IMR-90 (cell line): ENCODE measurements at regions not wholly inside any gene's neighbourhood (a gene's known extent, or its start where the extent isn't known, plus 50 kb on each side); places are given as distances from the start of the nearest gene placed in this dataset.

Experiments
- ATAC-seq: fragments of 200-7000 bp; cut with Tn5 transposase; 2 replicates; pipeline ENCODE4 v1.9.1; 2020; ENCODE audit warnings: low read depth, mild to moderate bottlenecking, moderate library complexity
- BruUV-seq: library from RNA; stranded (reverse); fragments of 400-500 nt; replicated peaks from 2 replicates; lab custom pipeline; 2021; lab: Mats Ljungman, UMichigan
- CTCF ChIA-PET: fragments of 300-600 bp; formaldehyde crosslinking; extraction: SDS; loops from one replicate; lab custom pipeline; 2021; ENCODE audit warnings: antibody characterized with exemption; lab: Yijun Ruan, JAX
- POLR2A ChIA-PET: fragments of 300-600 bp; sonication (Branson Sonifier 250); formaldehyde crosslinking; loops from one replicate; lab custom pipeline; 2022; ENCODE audit warnings: antibody characterized with exemption; ENCODE audit not compliant: unreplicated experiment; lab: Charles Lee
- DNase-seq: peaks from one replicate; pipeline ENCODE4 v3.0.0; 2013
- H2AFZ ChIP-seq: replicated peaks from 2 replicates; pipeline ENCODE3; 2013; ENCODE audit warnings: low read length, mild to moderate bottlenecking; ENCODE audit not compliant: poor library complexity
- H2AK5ac ChIP-seq: 2 replicates; pipeline ENCODE4 v1.6.1; 2013; ENCODE audit warnings: low read depth, low read length, inconsistent platforms
- H2AK9ac ChIP-seq: replicated peaks from 2 replicates; pipeline ENCODE3; 2013; ENCODE audit warnings: mild to moderate bottlenecking, low read depth, low read length, moderate library complexity; ENCODE audit not compliant: poor library complexity
- H2BK120ac ChIP-seq: 2 replicates; pipeline ENCODE4 v1.6.1; 2013; ENCODE audit warnings: low read depth, low read length, inconsistent platforms
- H2BK15ac ChIP-seq: 3 replicates; pipeline ENCODE4 v1.6.1; 2013; ENCODE audit warnings: low read depth, low read length, inconsistent platforms
- H2BK20ac ChIP-seq: 2 replicates; pipeline ENCODE4 v1.6.1; 2013; ENCODE audit warnings: low read depth, mild to moderate bottlenecking, inconsistent platforms, low read length, moderate library complexity
- H2BK5ac ChIP-seq: 2 replicates; pipeline ENCODE4 v1.6.1; 2013; ENCODE audit warnings: mild to moderate bottlenecking, low read depth, low read length, inconsistent platforms; ENCODE audit not compliant: poor library complexity, severe bottlenecking
- H3K14ac ChIP-seq: replicated peaks from 2 replicates; pipeline ENCODE4 v1.6.1; 2013; ENCODE audit warnings: low read depth, low read length, inconsistent platforms
- H3K18ac ChIP-seq: 2 replicates; pipeline ENCODE4 v1.6.1; 2013; ENCODE audit warnings: low read depth, low read length, control low read depth
- H3K23ac ChIP-seq: 2 replicates; pipeline ENCODE4 v1.6.1; 2013; ENCODE audit warnings: low read depth, low read length, inconsistent platforms
- H3K27ac ChIP-seq: 2 replicates; pipeline ENCODE4 v1.5.1; 2013; ENCODE audit warnings: mild to moderate bottlenecking, control low read depth, low read length; ENCODE audit not compliant: insufficient read depth
- H3K27me3 ChIP-seq: 2 replicates; pipeline ENCODE4 v1.6.1; 2013; ENCODE audit warnings: low read length; ENCODE audit not compliant: control insufficient read depth, insufficient read depth
- H3K36me3 ChIP-seq: 2 replicates; pipeline ENCODE4 v1.6.1; 2013; ENCODE audit warnings: low read length, mixed read lengths; ENCODE audit not compliant: control insufficient read depth, insufficient read depth
- H3K4ac ChIP-seq: 2 replicates; pipeline ENCODE4 v1.6.1; 2013; ENCODE audit warnings: low read depth, low read length, inconsistent platforms
- H3K4me1 ChIP-seq: 2 replicates; pipeline ENCODE4 v1.6.1; 2013; ENCODE audit warnings: low read length, mixed read lengths; ENCODE audit not compliant: control insufficient read depth, insufficient read depth
- H3K4me2 ChIP-seq: 2 replicates; pipeline ENCODE4 v1.6.1; 2013; ENCODE audit warnings: low read depth, mild to moderate bottlenecking, control low read depth, low read length, moderate library complexity
- H3K4me3 ChIP-seq: 2 replicates; pipeline ENCODE4 v1.5.1; 2013; ENCODE audit warnings: low read depth, mild to moderate bottlenecking, control low read depth, low read length, moderate library complexity; ENCODE audit not compliant: insufficient read depth
- H3K56ac ChIP-seq: 2 replicates; pipeline ENCODE4 v1.6.1; 2013; ENCODE audit warnings: low read length, inconsistent platforms; ENCODE audit not compliant: insufficient read depth; ENCODE audit errors: extremely low read depth
- H3K79me1 ChIP-seq, 2 experiments: 2 replicates each; pipeline ENCODE4 v1.6.1; 2013; ENCODE audit warnings: low read length in 2 of 2, inconsistent platforms in 1 of 2, low read depth in 1 of 2
- H3K9ac ChIP-seq: 2 replicates; pipeline ENCODE4 v1.6.1; 2013; ENCODE audit warnings: low read depth, low read length, control low read depth
- H3K9me1 ChIP-seq: 2 replicates; pipeline ENCODE4 v1.6.1; 2013; ENCODE audit warnings: low read length, inconsistent platforms; ENCODE audit not compliant: insufficient read depth
- H3K9me3 ChIP-seq: 2 replicates; pipeline ENCODE4 v1.6.1; 2013; ENCODE audit warnings: low read length; ENCODE audit not compliant: control insufficient read depth, insufficient read depth
- H4K20me1 ChIP-seq: 2 replicates; pipeline ENCODE4 v1.6.1; 2013; ENCODE audit warnings: low read length, inconsistent platforms; ENCODE audit not compliant: insufficient read depth
- H4K5ac ChIP-seq: 2 replicates; pipeline ENCODE4 v1.6.1; 2013; ENCODE audit warnings: mild to moderate bottlenecking, low read depth, low read length, control low read depth
- H4K8ac ChIP-seq, 2 experiments: 2 replicates each; pipeline ENCODE4 v1.6.1; 2013; ENCODE audit warnings: low read depth in 2 of 2, low read length in 2 of 2, control low read depth in 1 of 2, inconsistent platforms in 1 of 2
- H4K91ac ChIP-seq: 2 replicates; pipeline ENCODE4 v1.6.1; 2013; ENCODE audit warnings: low read depth, low read length, inconsistent platforms; ENCODE audit not compliant: insufficient read depth
- CEBPB ChIP-seq: IDR thresholded peaks from 2 replicates; pipeline ENCODE4 v1.6.1; 2012; ENCODE audit warnings: low read depth, low read length, improper control_type of control experiment
- FOS ChIP-seq: fragments of 150-350 bp; IDR thresholded peaks from 2 replicates; pipeline ENCODE4 v1.6.1; 2016; ENCODE audit warnings: low read depth, low read length
- MAFK ChIP-seq: IDR thresholded peaks from 2 replicates; pipeline ENCODE4 v1.6.1; 2012; ENCODE audit warnings: low read depth, low read length, improper control_type of control experiment
- MAZ ChIP-seq: IDR thresholded peaks from 2 replicates; pipeline ENCODE4 v1.6.1; 2012; ENCODE audit warnings: low read depth, mild to moderate bottlenecking, low read length, improper control_type of control experiment, moderate library complexity, borderline replicate concordance
- MXI1 ChIP-seq: IDR thresholded peaks from 2 replicates; pipeline ENCODE4 v1.6.1; 2012; ENCODE audit warnings: low read depth, mild to moderate bottlenecking, low read length, moderate library complexity, borderline replicate concordance
- NFE2L2 ChIP-seq: fragments of 150-350 bp; IDR thresholded peaks from 2 replicates; pipeline ENCODE4 v1.6.1; 2016; ENCODE audit warnings: low read depth, mild to moderate bottlenecking, low read length
- POLR2A ChIP-seq: IDR thresholded peaks from 2 replicates; pipeline ENCODE4 v1.6.1; 2012; ENCODE audit warnings: mild to moderate bottlenecking, low read depth, low read length
- RAD21 ChIP-seq: IDR thresholded peaks from 2 replicates; pipeline ENCODE4 v1.6.1; 2012; ENCODE audit warnings: low read length, improper control_type of control experiment
- RCOR1 ChIP-seq: IDR thresholded peaks from 2 replicates; pipeline ENCODE4 v1.6.1; 2012; ENCODE audit warnings: mild to moderate bottlenecking, low read length, improper control_type of control experiment; ENCODE audit not compliant: insufficient replicate concordance
- RFX5 ChIP-seq: IDR thresholded peaks from 2 replicates; pipeline ENCODE4 v1.8.0; 2012; ENCODE audit warnings: low read depth, mild to moderate bottlenecking, low read length, moderate library complexity
- SMC3 ChIP-seq: fragments of 150-350 bp; IDR thresholded peaks from 2 replicates; pipeline ENCODE4 v1.6.1; 2016; ENCODE audit warnings: low read depth, mild to moderate bottlenecking, antibody characterized with exemption, low read length, moderate library complexity
- WGBS, 2 experiments: methylation state at CpG; one replicate each; pipeline versions ENCODE4 v1.1.5 to v1.1.7; 2013; ENCODE audit warnings: missing lambda C conversion rate in 2 of 2; ENCODE audit not compliant: insufficient read length in 1 of 2; ENCODE audit errors: extremely low coverage in 2 of 2; 5-methylcytosine and 5-hydroxymethylcytosine counted together
- dilution Hi-C: fragments of 300-500 bp; cut with HindIII; formaldehyde crosslinking; loops from one replicate; pipeline ENCODE4 v1.14.3; 2018; ENCODE audit warnings: low sequenced_read_pairs; ENCODE audit not compliant: unreplicated experiment
- in situ Hi-C: fragments of 300-500 bp; cut with MboI; formaldehyde crosslinking; loops from 3 replicates; pipeline ENCODE4 v1.14.3; 2019; ENCODE audit warnings: low sequenced_read_pairs, inconsistent platforms, mixed read lengths
- intact Hi-C: fragments of 100-400 bp; cut with micrococcal nuclease; formaldehyde crosslinking; loops from 2 replicates; pipeline ENCODE4 v1.10.0; 2022
- TF ChIP-seq, protein P1 (sequence below): fragments of 150-350 bp; IDR thresholded peaks from 2 replicates; pipeline ENCODE4 v1.6.1; 2017; ENCODE audit warnings: mild to moderate bottlenecking, antibody characterized with exemption, low read length, low read depth
- TF ChIP-seq, protein P2 (sequence below): conservative IDR thresholded peaks from 2 replicates; pipeline ENCODE4 v1.5.1; 2012; ENCODE audit warnings: mild to moderate bottlenecking, low read depth, low read length, improper control_type of control experiment
- TF ChIP-seq, protein P3 (sequence below): fragments of 150-350 bp; IDR thresholded peaks from 2 replicates; pipeline ENCODE4 v1.6.1; 2016; ENCODE audit warnings: low read depth, mild to moderate bottlenecking, low read length, moderate library complexity, borderline replicate concordance

DNA sequence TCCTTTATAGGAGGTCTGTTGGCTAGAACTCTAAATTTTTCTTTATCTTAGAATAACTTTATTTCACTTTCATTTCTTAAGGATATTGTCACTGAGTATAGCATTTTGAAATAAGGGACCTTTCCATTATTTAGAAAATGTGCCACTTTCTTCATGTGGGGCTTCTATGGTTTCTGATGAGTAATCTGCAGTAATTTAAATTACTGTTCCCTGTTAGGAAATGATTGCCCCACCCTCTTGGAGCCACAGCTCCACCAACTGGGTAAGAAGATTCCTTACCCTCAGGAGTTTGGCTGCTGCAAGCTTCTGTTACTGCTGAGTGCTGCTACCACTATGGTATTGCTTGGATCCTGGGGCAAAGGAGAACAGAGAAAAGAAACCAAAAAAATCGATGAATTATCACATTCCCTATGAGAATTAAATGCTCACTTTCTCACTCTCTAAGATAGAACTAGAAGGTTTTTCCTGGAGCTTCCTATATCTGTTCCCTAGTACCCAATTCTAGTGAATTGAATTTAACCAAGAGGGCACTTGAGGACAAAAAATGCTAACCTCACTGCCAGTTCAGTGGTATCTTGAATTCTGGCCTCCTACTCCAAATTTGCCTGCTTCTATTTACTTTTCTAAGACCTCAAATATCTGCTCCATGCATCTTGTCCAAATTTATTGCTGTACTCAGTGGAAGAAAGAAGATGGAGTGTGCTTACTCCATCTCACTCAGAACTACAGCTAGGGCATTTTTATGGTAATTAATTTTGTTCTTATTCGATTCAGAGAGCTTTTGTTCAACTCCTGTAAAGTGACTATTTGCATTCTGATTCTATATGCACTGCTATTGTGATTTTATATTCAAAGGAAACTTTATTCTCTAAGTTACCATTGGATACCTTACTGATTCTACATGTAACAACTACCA, 2111.3 kb downstream of the MAT2B start:
- H2BK15ac ChIP-seq, result no peak overlapping the region
- H3K23ac ChIP-seq, result no peak overlapping the region
- no peak overlapping the region for H2BK20ac ChIP-seq
- H3K27me3 ChIP-seq, result no peaks in the 10 kb centered on the region
- DNase-seq, result peak; percentile 62
- H2AFZ ChIP-seq, result no peak overlapping the region
- H3K9me3 ChIP-seq, result no peaks in the 10 kb centered on the region
- no peak overlapping the region for H2AK5ac ChIP-seq
- H2BK120ac ChIP-seq, result no peak overlapping the region
- no peak overlapping the region for H3K4ac ChIP-seq
- H3K4me1 ChIP-seq, result peaks cover 2% of the 10 kb centered on the region; the same call in 1 of the 2 replicates
- no peak overlapping the region for H3K4me3 ChIP-seq
- WGBS, 2 experiments, result no CpG with 5 or more reads among the region's 2 CpGs
- no peak overlapping the region for H2BK5ac ChIP-seq
- H4K20me1 ChIP-seq, result no peaks in the 10 kb centered on the region
- peak; percentile 90 for ATAC-seq
- H3K27ac ChIP-seq, result no peak overlapping the region
- no peaks in the 10 kb centered on the region for H3K9me1 ChIP-seq
- H3K14ac ChIP-seq, result no peak overlapping the region
- H3K9ac ChIP-seq, result no peak overlapping the region
- no peak overlapping the region for H3K4me2 ChIP-seq
- in situ Hi-C loops, result no loop called here
- H3K36me3 ChIP-seq, result no peaks in the 10 kb centered on the region
- no peaks in the 10 kb centered on the region for H3K79me1 ChIP-seq
- H4K91ac ChIP-seq, result no peak overlapping the region
- H4K8ac ChIP-seq, result no peak overlapping the region; a peak in 1 of 4 replicates
- H3K18ac ChIP-seq, result no peak overlapping the region
- H2AK9ac ChIP-seq, result no peak overlapping the region
- intact Hi-C loops, result loop anchor here (1.0 to 10.0 kb wide), 6 partner anchors 112 to 1920 kb away; no protein-coding TSS in a partner anchor
- H4K5ac ChIP-seq, result no peak overlapping the region
- BruUV-seq, result no TSS peak
- dilution Hi-C loops, result no loop called here
- CTCF ChIA-PET, result interaction anchor here (1.6 kb wide), 1 partner anchor 13 kb away, joined by 9 read pairs; no protein-coding TSS in a partner anchor
- no peak overlapping the region for H3K56ac ChIP-seq
- POLR2A ChIA-PET, result interaction anchor here (0.6 kb wide), 1 partner anchor 906 kb away, joined by 7 read pairs; no protein-coding TSS in a partner anchor
- TF ChIP-seq FOS (no peak), MAFK (no peak), MXI1 (no peak), POLR2A (no peak), RAD21 (peak; percentile 35; the same call in 1 of the 2 replicates), SMC3 (no peak), RFX5 (no peak), NFE2L2 (no peak), MAZ (no peak), RCOR1 (no peak), CEBPB (peak; percentile 34; the same call in 1 of the 2 replicates)
- TF ChIP-seq, protein P1, sequence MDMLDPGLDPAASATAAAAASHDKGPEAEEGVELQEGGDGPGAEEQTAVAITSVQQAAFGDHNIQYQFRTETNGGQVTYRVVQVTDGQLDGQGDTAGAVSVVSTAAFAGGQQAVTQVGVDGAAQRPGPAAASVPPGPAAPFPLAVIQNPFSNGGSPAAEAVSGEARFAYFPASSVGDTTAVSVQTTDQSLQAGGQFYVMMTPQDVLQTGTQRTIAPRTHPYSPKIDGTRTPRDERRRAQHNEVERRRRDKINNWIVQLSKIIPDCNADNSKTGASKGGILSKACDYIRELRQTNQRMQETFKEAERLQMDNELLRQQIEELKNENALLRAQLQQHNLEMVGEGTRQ, result no peak
- TF ChIP-seq, protein P2, sequence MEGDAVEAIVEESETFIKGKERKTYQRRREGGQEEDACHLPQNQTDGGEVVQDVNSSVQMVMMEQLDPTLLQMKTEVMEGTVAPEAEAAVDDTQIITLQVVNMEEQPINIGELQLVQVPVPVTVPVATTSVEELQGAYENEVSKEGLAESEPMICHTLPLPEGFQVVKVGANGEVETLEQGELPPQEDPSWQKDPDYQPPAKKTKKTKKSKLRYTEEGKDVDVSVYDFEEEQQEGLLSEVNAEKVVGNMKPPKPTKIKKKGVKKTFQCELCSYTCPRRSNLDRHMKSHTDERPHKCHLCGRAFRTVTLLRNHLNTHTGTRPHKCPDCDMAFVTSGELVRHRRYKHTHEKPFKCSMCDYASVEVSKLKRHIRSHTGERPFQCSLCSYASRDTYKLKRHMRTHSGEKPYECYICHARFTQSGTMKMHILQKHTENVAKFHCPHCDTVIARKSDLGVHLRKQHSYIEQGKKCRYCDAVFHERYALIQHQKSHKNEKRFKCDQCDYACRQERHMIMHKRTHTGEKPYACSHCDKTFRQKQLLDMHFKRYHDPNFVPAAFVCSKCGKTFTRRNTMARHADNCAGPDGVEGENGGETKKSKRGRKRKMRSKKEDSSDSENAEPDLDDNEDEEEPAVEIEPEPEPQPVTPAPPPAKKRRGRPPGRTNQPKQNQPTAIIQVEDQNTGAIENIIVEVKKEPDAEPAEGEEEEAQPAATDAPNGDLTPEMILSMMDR, result peak; percentile 43
- TF ChIP-seq, protein P3, sequence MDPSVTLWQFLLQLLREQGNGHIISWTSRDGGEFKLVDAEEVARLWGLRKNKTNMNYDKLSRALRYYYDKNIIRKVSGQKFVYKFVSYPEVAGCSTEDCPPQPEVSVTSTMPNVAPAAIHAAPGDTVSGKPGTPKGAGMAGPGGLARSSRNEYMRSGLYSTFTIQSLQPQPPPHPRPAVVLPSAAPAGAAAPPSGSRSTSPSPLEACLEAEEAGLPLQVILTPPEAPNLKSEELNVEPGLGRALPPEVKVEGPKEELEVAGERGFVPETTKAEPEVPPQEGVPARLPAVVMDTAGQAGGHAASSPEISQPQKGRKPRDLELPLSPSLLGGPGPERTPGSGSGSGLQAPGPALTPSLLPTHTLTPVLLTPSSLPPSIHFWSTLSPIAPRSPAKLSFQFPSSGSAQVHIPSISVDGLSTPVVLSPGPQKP, result no peak
